Sigmoid colon (tissue), 4 donors: ENCODE measurements at regions not wholly inside any gene's neighbourhood (a gene's known extent, or its start where the extent isn't known, plus 50 kb on each side); places are given as distances from the start of the nearest gene placed in this dataset.

Experiments used
- EP300 ChIP-seq, 4 donors: sonication (generic); formaldehyde crosslinking; IDR thresholded peaks; one replicate each; pipeline ENCODE4 v1.6.1; 2017; ENCODE audit warnings: antibody characterized with exemption in 4 of 4
- POLR2A ChIP-seq, 2 donors: fragments of 450-650 bp; IDR thresholded peaks; one replicate each; pipeline ENCODE4 v1.6.1; 2016; ENCODE audit warnings: antibody characterized with exemption in 2 of 2, mild to moderate bottlenecking in 2 of 2, moderate library complexity in 2 of 2
- POLR2AphosphoS5 ChIP-seq, 4 donors: sonication (generic); formaldehyde crosslinking; IDR thresholded peaks; one replicate each; pipeline ENCODE4 v1.6.1; 2017; ENCODE audit warnings: antibody characterized with exemption in 4 of 4
- TF ChIP-seq, protein P1 (sequence below), 4 experiments: fragments of 450-650 bp in 3 of 4; fragments of 200-600 bp in 1 of 4; IDR thresholded peaks; one replicate each; pipeline ENCODE4 v1.5.1; 2016 to 2019; ENCODE audit warnings: antibody characterized with exemption in 4 of 4, mild to moderate bottlenecking in 3 of 4, moderate library complexity in 2 of 4

DNA sequence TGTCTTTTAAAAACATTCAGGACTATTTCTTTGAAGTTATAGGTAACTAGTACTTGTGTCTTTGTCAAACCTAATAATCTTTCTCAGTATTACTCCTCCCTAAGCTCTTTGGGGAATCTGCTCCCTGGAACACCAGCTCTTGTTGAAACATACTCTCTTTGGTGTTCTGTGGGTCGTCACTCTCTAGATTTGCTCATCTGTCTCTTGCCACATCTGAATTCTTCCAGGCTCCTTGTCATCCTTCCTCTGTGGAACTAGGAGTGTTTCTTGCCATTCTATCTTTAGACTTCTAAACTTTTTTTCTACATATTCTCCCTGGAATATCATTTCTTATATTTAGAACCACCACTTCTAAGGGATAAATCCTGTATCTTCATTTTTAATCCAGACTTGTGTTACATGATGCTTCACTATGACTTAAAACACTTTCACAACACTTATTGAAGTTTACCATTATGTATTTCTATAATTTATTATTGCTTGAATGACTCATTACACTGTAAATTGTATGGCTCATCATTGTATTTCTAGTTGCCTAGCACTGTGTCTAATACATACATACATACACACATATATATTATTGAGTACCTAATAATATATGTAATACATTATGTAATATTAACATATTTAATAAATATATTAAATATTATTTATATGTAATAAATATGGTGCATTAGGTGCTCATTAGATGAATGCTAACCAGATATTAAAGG, 186.1 kb downstream of the TMA16 start:
- TF ChIP-seq POLR2A (IDR thresholded peaks at IDR 0.05), result no peak
- TF ChIP-seq, protein P1, sequence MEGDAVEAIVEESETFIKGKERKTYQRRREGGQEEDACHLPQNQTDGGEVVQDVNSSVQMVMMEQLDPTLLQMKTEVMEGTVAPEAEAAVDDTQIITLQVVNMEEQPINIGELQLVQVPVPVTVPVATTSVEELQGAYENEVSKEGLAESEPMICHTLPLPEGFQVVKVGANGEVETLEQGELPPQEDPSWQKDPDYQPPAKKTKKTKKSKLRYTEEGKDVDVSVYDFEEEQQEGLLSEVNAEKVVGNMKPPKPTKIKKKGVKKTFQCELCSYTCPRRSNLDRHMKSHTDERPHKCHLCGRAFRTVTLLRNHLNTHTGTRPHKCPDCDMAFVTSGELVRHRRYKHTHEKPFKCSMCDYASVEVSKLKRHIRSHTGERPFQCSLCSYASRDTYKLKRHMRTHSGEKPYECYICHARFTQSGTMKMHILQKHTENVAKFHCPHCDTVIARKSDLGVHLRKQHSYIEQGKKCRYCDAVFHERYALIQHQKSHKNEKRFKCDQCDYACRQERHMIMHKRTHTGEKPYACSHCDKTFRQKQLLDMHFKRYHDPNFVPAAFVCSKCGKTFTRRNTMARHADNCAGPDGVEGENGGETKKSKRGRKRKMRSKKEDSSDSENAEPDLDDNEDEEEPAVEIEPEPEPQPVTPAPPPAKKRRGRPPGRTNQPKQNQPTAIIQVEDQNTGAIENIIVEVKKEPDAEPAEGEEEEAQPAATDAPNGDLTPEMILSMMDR (IDR thresholded peaks at IDR 0.05), result no peak
- TF ChIP-seq POLR2AphosphoS5 (IDR thresholded peaks at IDR 0.05), result no peak
- no peak for TF ChIP-seq EP300 (IDR thresholded peaks at IDR 0.05)
